ENCODE measurements at regions not wholly inside any gene's neighbourhood (a gene's known extent, or its start where the extent isn't known, plus 50 kb on each side); places are given as distances from the start of the nearest gene placed in this dataset.

- 73 to 82% methylated on average over 1 of the region's 1 CpG for WGBS, 2 donors
- DNase-seq (no peak), ATAC-seq (ENCODE audit: insufficient read depth, low FRiP score) (no peak)
- Histone ChIP-seq H3K27ac (ENCODE audit: low read depth in 1 of 2, low read length in 1 of 2) (no peak overlapping the region), H3K9ac (ENCODE audit: insufficient read depth in 1 of 2, low read length in 2 of 2) (no peak overlapping the region), H3K4me3 (no peak overlapping the region), H3K9me3 (ENCODE audit: control insufficient read depth in 4 of 4, insufficient read depth in 3 of 4, low read length in 3 of 4) (no peaks in the 10 kb centered on the region), H3K27me3 (ENCODE audit: control insufficient read depth in 3 of 3, insufficient read depth in 3 of 3, low read length in 2 of 3) (no peaks in the 10 kb centered on the region), H3K36me3 (ENCODE audit: control insufficient read depth in 4 of 4, insufficient read depth in 4 of 4, low read length in 4 of 4) (no peaks in the 10 kb centered on the region), H3K4me1 (ENCODE audit: control insufficient read depth in 5 of 5, insufficient read depth in 5 of 5, low read length in 5 of 5) (no peaks in the 10 kb centered on the region)
- TF ChIP-seq CTCF (IDR thresholded peaks at IDR 0.05; ENCODE audit: control extremely low read depth, extremely low read depth), result no peak
Observed at GRCh38 chr4:134955059-134955458, 753.5 kb upstream of the PABPC4L start.

GRCh38 chr4:134952775-134953174 is 751.2 kb upstream of the PABPC4L start:
- Histone ChIP-seq H3K4me1 (ENCODE audit: control insufficient read depth in 5 of 5, insufficient read depth in 5 of 5, low read length in 5 of 5) (no peaks in the 10 kb centered on the region), H3K9ac (ENCODE audit: insufficient read depth in 1 of 2, low read length in 2 of 2) (no peak overlapping the region), H3K4me3 (no peak overlapping the region), H3K27me3 (ENCODE audit: control insufficient read depth in 3 of 3, insufficient read depth in 3 of 3, low read length in 2 of 3) (no peaks in the 10 kb centered on the region), H3K9me3 (ENCODE audit: control insufficient read depth in 4 of 4, insufficient read depth in 3 of 4, low read length in 3 of 4) (peaks cover 0 to 6% (median 0%) of the 10 kb centered on the region in 4 donors), H3K36me3 (ENCODE audit: control insufficient read depth in 4 of 4, insufficient read depth in 4 of 4, low read length in 4 of 4) (no peaks in the 10 kb centered on the region), H3K27ac (ENCODE audit: low read depth in 1 of 2, low read length in 1 of 2) (no peak overlapping the region)
- no peak for TF ChIP-seq CTCF (IDR thresholded peaks at IDR 0.05; ENCODE audit: control extremely low read depth, extremely low read depth)
- DNase-seq (no peak), ATAC-seq (ENCODE audit: insufficient read depth, low FRiP score) (no peak)
- WGBS, 2 donors, result 97 to 98% methylated on average over 21 of the region's 21 CpGs

- Histone ChIP-seq H3K9me3 (ENCODE audit: control insufficient read depth in 4 of 4, insufficient read depth in 3 of 4, low read length in 3 of 4) (peaks cover 0 to 6% (median under 1%) of the 10 kb centered on the region in 4 donors), H3K27ac (ENCODE audit: low read depth in 1 of 2, low read length in 1 of 2) (no peak overlapping the region), H3K36me3 (ENCODE audit: control insufficient read depth in 4 of 4, insufficient read depth in 4 of 4, low read length in 4 of 4) (no peaks in the 10 kb centered on the region), H3K4me3 (no peak overlapping the region), H3K4me1 (ENCODE audit: control insufficient read depth in 5 of 5, insufficient read depth in 5 of 5, low read length in 5 of 5) (no peaks in the 10 kb centered on the region), H3K9ac (ENCODE audit: insufficient read depth in 1 of 2, low read length in 2 of 2) (no peak overlapping the region), H3K27me3 (ENCODE audit: control insufficient read depth in 3 of 3, insufficient read depth in 3 of 3, low read length in 2 of 3) (no peaks in the 10 kb centered on the region)
- no peak for TF ChIP-seq CTCF (IDR thresholded peaks at IDR 0.05; ENCODE audit: control extremely low read depth, extremely low read depth)
- 93 to 94% methylated on average over 13 of the region's 13 CpGs for WGBS, 2 donors
- ATAC-seq (ENCODE audit: insufficient read depth, low FRiP score), result no peak
- no peak for DNase-seq
Observed at GRCh38 chr4:134952305-134952704, 750.7 kb upstream of the PABPC4L start.

GRCh38 chr4:134948110-134948642 is 746.6 kb upstream of the PABPC4L start:
- Histone ChIP-seq H3K9me3 (ENCODE audit: control insufficient read depth in 4 of 4, insufficient read depth in 3 of 4, low read length in 3 of 4) (peaks cover 0 to 6% (median 1%) of the 10 kb centered on the region in 4 donors), H3K9ac (ENCODE audit: insufficient read depth in 1 of 2, low read length in 2 of 2) (no peak overlapping the region), H3K36me3 (ENCODE audit: control insufficient read depth in 4 of 4, insufficient read depth in 4 of 4, low read length in 4 of 4) (no peaks in the 10 kb centered on the region), H3K4me1 (ENCODE audit: control insufficient read depth in 5 of 5, insufficient read depth in 5 of 5, low read length in 5 of 5) (no peaks in the 10 kb centered on the region), H3K27me3 (ENCODE audit: control insufficient read depth in 3 of 3, insufficient read depth in 3 of 3, low read length in 2 of 3) (no peaks in the 10 kb centered on the region), H3K27ac (ENCODE audit: low read depth in 1 of 2, low read length in 1 of 2) (no peak overlapping the region), H3K4me3 (no peak overlapping the region)
- no peak for TF ChIP-seq CTCF (IDR thresholded peaks at IDR 0.05; ENCODE audit: control extremely low read depth, extremely low read depth)
- DNase-seq (no peak), ATAC-seq (ENCODE audit: insufficient read depth, low FRiP score) (no peak)
- 93 to 94% methylated on average over 22 of the region's 22 CpGs for WGBS, 2 donors
